Mucosa of rectum (tissue), 2 donors: ENCODE measurements at regions not wholly inside any gene's neighbourhood (a gene's known extent, or its start where the extent isn't known, plus 50 kb on each side); places are given as distances from the start of the nearest gene placed in this dataset.

ENCODE experiments used
- H3K27ac ChIP-seq, 2 donors: one replicate each; pipeline ENCODE4 v1.7.0; 2013; ENCODE audit warnings: inconsistent platforms in 2 of 2, low read depth in 2 of 2, low read length in 2 of 2
- H3K27me3 ChIP-seq, 2 donors: one replicate each; pipeline ENCODE4 v1.7.0; 2013; ENCODE audit warnings: low read length in 2 of 2; ENCODE audit not compliant: control insufficient read depth in 2 of 2, insufficient read depth in 2 of 2
- H3K36me3 ChIP-seq, 2 donors: one replicate each; pipeline ENCODE4 v1.7.0; 2013; ENCODE audit warnings: low read length in 2 of 2; ENCODE audit not compliant: control insufficient read depth in 2 of 2, insufficient read depth in 2 of 2
- H3K4me1 ChIP-seq, 2 donors: one replicate each; pipeline ENCODE4 v1.7.0; 2013; ENCODE audit warnings: low read length in 2 of 2, mild to moderate bottlenecking in 1 of 2; ENCODE audit not compliant: control insufficient read depth in 2 of 2, insufficient read depth in 2 of 2
- H3K4me3 ChIP-seq, 2 donors: one replicate each; pipeline ENCODE4 v1.7.0; 2013; ENCODE audit warnings: low read length in 2 of 2
- H3K9ac ChIP-seq, 2 donors: one replicate each; pipeline ENCODE4 v1.7.0; 2013; ENCODE audit warnings: low read length in 2 of 2, low read depth in 1 of 2, mild to moderate bottlenecking in 1 of 2
- H3K9me3 ChIP-seq, 2 donors: one replicate each; pipeline ENCODE4 v1.7.0; 2013; ENCODE audit warnings: low read length in 2 of 2; ENCODE audit not compliant: control insufficient read depth in 2 of 2
- donor health status: healthy.
- donor health status: Normal muscosa, but diverticular disease.

GRCh38 chr22:27391092-27391770 lies 410.3 kb downstream of the MN1 start:
- peaks cover 2 to 6% of the 10 kb centered on the region in 2 donors for H3K27me3 ChIP-seq
- H3K27ac ChIP-seq: no peak overlapping the region
- no peaks in the 10 kb centered on the region for H3K4me1 ChIP-seq
- H3K9me3 ChIP-seq: no peaks in the 10 kb centered on the region
- no peaks in the 10 kb centered on the region for H3K36me3 ChIP-seq
- no peak overlapping the region for H3K9ac ChIP-seq
- H3K4me3 ChIP-seq: no peak overlapping the region

GRCh38 chr22:27393371-27393770 lies 408.2 kb downstream of the MN1 start:
- Histone ChIP-seq H3K4me3 (no peak overlapping the region), H3K9me3 (no peaks in the 10 kb centered on the region), H3K27ac (no peak overlapping the region), H3K36me3 (no peaks in the 10 kb centered on the region), H3K4me1 (no peaks in the 10 kb centered on the region), H3K27me3 (peaks cover 0 to 3% of the 10 kb centered on the region in 2 donors), H3K9ac (no peak overlapping the region)

- H3K27ac ChIP-seq: no peak overlapping the region
- no peaks in the 10 kb centered on the region for H3K9me3 ChIP-seq
- H3K27me3 ChIP-seq: peaks cover 0 to 10% of the 10 kb centered on the region in 2 donors
- no peaks in the 10 kb centered on the region for H3K4me1 ChIP-seq
- H3K9ac ChIP-seq: no peak overlapping the region
- H3K4me3 ChIP-seq: no peak overlapping the region
- H3K36me3 ChIP-seq: no peaks in the 10 kb centered on the region
These were observed 406.7 kb downstream of the MN1 start for GRCh38 chr22:27394806-27395404.

GRCh38 chr22:27397036-27397953 lies 404.3 kb downstream of the MN1 start:
- H3K36me3 ChIP-seq: no peaks in the 10 kb centered on the region
- no peak overlapping the region for H3K4me3 ChIP-seq
- H3K4me1 ChIP-seq: no peaks in the 10 kb centered on the region
- peaks cover 3 to 10% of the 10 kb centered on the region in 2 donors for H3K27me3 ChIP-seq
- no peak overlapping the region for H3K27ac ChIP-seq
- H3K9ac ChIP-seq: no peak overlapping the region
- no peaks in the 10 kb centered on the region for H3K9me3 ChIP-seq

GRCh38 chr22:27397954-27398342 lies 403.6 kb downstream of the MN1 start:
- no peak overlapping the region for H3K4me3 ChIP-seq
- H3K36me3 ChIP-seq: no peaks in the 10 kb centered on the region
- no peak overlapping the region for H3K27ac ChIP-seq
- no peaks in the 10 kb centered on the region for H3K9me3 ChIP-seq
- H3K27me3 ChIP-seq: peaks cover 3 to 10% of the 10 kb centered on the region in 2 donors
- no peak overlapping the region for H3K9ac ChIP-seq
- no peaks in the 10 kb centered on the region for H3K4me1 ChIP-seq

GRCh38 chr22:27399161-27399560 lies 402.4 kb downstream of the MN1 start:
- H3K4me1 ChIP-seq: no peaks in the 10 kb centered on the region
- no peaks in the 10 kb centered on the region for H3K36me3 ChIP-seq
- H3K9ac ChIP-seq: no peak overlapping the region
- no peak overlapping the region for H3K4me3 ChIP-seq
- H3K27me3 ChIP-seq: peaks cover 3 to 10% of the 10 kb centered on the region in 2 donors
- no peaks in the 10 kb centered on the region for H3K9me3 ChIP-seq
- H3K27ac ChIP-seq: no peak overlapping the region

- no peak overlapping the region for H3K9ac ChIP-seq
- H3K27me3 ChIP-seq: peaks cover 3 to 10% of the 10 kb centered on the region in 2 donors
- H3K9me3 ChIP-seq: no peaks in the 10 kb centered on the region
- H3K4me3 ChIP-seq: no peak overlapping the region
- no peaks in the 10 kb centered on the region for H3K4me1 ChIP-seq
- H3K36me3 ChIP-seq: no peaks in the 10 kb centered on the region
- H3K27ac ChIP-seq: no peak overlapping the region
These were observed 400.7 kb downstream of the MN1 start for GRCh38 chr22:27400811-27401210.

- H3K9ac ChIP-seq: no peak overlapping the region
- no peaks in the 10 kb centered on the region for H3K4me1 ChIP-seq
- H3K9me3 ChIP-seq: no peaks in the 10 kb centered on the region
- H3K27me3 ChIP-seq: peaks cover 3 to 10% of the 10 kb centered on the region in 2 donors
- H3K36me3 ChIP-seq: no peaks in the 10 kb centered on the region
- no peak overlapping the region for H3K27ac ChIP-seq
- H3K4me3 ChIP-seq: no peak overlapping the region
These were observed 400.2 kb downstream of the MN1 start for GRCh38 chr22:27401321-27401720.

GRCh38 chr22:27404441-27404840 lies 397.1 kb downstream of the MN1 start:
- Histone ChIP-seq H3K27ac (no peak overlapping the region), H3K4me1 (no peaks in the 10 kb centered on the region), H3K9ac (no peak overlapping the region), H3K27me3 (peaks cover 3 to 4% of the 10 kb centered on the region in 2 donors), H3K36me3 (no peaks in the 10 kb centered on the region), H3K4me3 (no peak overlapping the region), H3K9me3 (no peaks in the 10 kb centered on the region)
